ENCODE measurements at regions not wholly inside any gene's neighbourhood (a gene's known extent, or its start where the extent isn't known, plus 50 kb on each side); places are given as distances from the start of the nearest gene placed in this dataset.

DNA sequence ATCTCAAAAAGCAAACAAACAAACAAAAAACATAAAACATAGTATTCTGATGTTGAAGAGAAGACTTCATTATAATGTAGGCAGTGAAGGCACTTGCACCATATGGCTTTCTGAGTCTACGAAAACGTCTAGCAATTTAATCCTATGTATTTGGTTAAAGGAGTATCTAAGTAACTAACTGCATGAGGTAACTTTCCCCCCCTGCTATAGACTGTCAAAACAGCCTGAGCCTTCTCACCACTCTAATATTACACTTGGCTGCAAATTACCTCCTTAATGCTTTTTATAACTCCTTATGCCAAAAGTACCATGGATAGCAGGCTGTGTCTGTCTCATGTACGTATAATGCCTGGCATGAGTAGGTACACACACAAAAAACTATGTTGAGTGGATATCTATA is 607.6 kb upstream of the FLRT2 start:
- TF ChIP-seq, protein P1, sequence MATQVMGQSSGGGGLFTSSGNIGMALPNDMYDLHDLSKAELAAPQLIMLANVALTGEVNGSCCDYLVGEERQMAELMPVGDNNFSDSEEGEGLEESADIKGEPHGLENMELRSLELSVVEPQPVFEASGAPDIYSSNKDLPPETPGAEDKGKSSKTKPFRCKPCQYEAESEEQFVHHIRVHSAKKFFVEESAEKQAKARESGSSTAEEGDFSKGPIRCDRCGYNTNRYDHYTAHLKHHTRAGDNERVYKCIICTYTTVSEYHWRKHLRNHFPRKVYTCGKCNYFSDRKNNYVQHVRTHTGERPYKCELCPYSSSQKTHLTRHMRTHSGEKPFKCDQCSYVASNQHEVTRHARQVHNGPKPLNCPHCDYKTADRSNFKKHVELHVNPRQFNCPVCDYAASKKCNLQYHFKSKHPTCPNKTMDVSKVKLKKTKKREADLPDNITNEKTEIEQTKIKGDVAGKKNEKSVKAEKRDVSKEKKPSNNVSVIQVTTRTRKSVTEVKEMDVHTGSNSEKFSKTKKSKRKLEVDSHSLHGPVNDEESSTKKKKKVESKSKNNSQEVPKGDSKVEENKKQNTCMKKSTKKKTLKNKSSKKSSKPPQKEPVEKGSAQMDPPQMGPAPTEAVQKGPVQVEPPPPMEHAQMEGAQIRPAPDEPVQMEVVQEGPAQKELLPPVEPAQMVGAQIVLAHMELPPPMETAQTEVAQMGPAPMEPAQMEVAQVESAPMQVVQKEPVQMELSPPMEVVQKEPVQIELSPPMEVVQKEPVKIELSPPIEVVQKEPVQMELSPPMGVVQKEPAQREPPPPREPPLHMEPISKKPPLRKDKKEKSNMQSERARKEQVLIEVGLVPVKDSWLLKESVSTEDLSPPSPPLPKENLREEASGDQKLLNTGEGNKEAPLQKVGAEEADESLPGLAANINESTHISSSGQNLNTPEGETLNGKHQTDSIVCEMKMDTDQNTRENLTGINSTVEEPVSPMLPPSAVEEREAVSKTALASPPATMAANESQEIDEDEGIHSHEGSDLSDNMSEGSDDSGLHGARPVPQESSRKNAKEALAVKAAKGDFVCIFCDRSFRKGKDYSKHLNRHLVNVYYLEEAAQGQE (IDR thresholded peaks at IDR 0.05; ENCODE audit: insufficient replicate concordance, low read depth) = no peak
- TF ChIP-seq, protein P2, sequence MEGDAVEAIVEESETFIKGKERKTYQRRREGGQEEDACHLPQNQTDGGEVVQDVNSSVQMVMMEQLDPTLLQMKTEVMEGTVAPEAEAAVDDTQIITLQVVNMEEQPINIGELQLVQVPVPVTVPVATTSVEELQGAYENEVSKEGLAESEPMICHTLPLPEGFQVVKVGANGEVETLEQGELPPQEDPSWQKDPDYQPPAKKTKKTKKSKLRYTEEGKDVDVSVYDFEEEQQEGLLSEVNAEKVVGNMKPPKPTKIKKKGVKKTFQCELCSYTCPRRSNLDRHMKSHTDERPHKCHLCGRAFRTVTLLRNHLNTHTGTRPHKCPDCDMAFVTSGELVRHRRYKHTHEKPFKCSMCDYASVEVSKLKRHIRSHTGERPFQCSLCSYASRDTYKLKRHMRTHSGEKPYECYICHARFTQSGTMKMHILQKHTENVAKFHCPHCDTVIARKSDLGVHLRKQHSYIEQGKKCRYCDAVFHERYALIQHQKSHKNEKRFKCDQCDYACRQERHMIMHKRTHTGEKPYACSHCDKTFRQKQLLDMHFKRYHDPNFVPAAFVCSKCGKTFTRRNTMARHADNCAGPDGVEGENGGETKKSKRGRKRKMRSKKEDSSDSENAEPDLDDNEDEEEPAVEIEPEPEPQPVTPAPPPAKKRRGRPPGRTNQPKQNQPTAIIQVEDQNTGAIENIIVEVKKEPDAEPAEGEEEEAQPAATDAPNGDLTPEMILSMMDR (IDR thresholded peaks at IDR 0.05; ENCODE audit: insufficient read depth, low read length) = no peak
- TF ChIP-seq POLR2AphosphoS5 (IDR thresholded peaks at IDR 0.05; ENCODE audit: low read depth) = no peak
